Liver (tissue), 7 donors: ENCODE measurements at regions not wholly inside any gene's neighbourhood (a gene's known extent, or its start where the extent isn't known, plus 50 kb on each side); places are given as distances from the start of the nearest gene placed in this dataset.

Source experiments
- DNase-seq: peaks from one replicate; pipeline ENCODE4 v3.0.0-alpha.2; 2017; ENCODE audit warnings: low spot score
- H3K27ac ChIP-seq, 2 donors: one replicate each; pipeline ENCODE4 v1.7.0; 2013; ENCODE audit warnings: inconsistent platforms in 2 of 2, low read length in 2 of 2, control low read depth in 1 of 2, low read depth in 1 of 2, mild to moderate bottlenecking in 1 of 2
- H3K27me3 ChIP-seq, 4 donors: one replicate each; pipeline versions ENCODE4 v1.6.1 to v1.7.0; 2013; ENCODE audit warnings: low read length in 3 of 4, inconsistent platforms in 1 of 4, mild to moderate bottlenecking in 1 of 4, moderate library complexity in 1 of 4; ENCODE audit not compliant: control insufficient read depth in 4 of 4, insufficient read depth in 4 of 4
- H3K36me3 ChIP-seq, 4 donors: one replicate each; pipeline versions ENCODE4 v1.6.1 to v1.7.0; 2013; ENCODE audit warnings: low read length in 3 of 4, mild to moderate bottlenecking in 3 of 4, low read depth in 1 of 4, moderate library complexity in 1 of 4; ENCODE audit not compliant: control insufficient read depth in 4 of 4, insufficient read depth in 3 of 4
- H3K4me1 ChIP-seq, 4 donors: one replicate each; pipeline versions ENCODE4 v1.6.1 to v1.7.0; 2013; ENCODE audit warnings: low read length in 3 of 4, mild to moderate bottlenecking in 3 of 4, moderate library complexity in 1 of 4; ENCODE audit not compliant: control insufficient read depth in 4 of 4, insufficient read depth in 4 of 4
- H3K4me3 ChIP-seq, 3 donors: one replicate each; pipeline versions ENCODE4 v1.6.1 to v1.7.0; 2013; ENCODE audit warnings: low read length in 3 of 3, control low read depth in 1 of 3, low read depth in 1 of 3, mild to moderate bottlenecking in 1 of 3
- H3K9ac ChIP-seq, 2 donors: one replicate each; pipeline ENCODE4 v1.7.0; 2013; ENCODE audit warnings: low read length in 2 of 2, mild to moderate bottlenecking in 2 of 2, moderate library complexity in 2 of 2, control low read depth in 1 of 2, low read depth in 1 of 2
- H3K9me3 ChIP-seq, 4 donors: one replicate each; pipeline versions ENCODE4 v1.6.1 to v1.7.0; 2013; ENCODE audit warnings: low read length in 3 of 4; ENCODE audit not compliant: control insufficient read depth in 4 of 4
- EGR1 ChIP-seq, 2 donors: IDR thresholded peaks; 2 replicates each; pipeline ENCODE4 v1.6.1; 2016 to 2018; ENCODE audit warnings: antibody characterized with exemption in 2 of 2, low read depth in 2 of 2
- FOXA2 ChIP-seq: IDR thresholded peaks from 2 replicates; pipeline ENCODE4 v1.6.1; 2016; ENCODE audit warnings: antibody characterized with exemption
- GABPA ChIP-seq, 2 donors: IDR thresholded peaks in 1 of 2; conservative IDR thresholded peaks in 1 of 2; 2 replicates each; pipeline ENCODE4 v1.6.1; 2016; ENCODE audit warnings: antibody characterized with exemption in 2 of 2, mild to moderate bottlenecking in 1 of 2, moderate library complexity in 1 of 2
- HNF4A ChIP-seq, 2 donors: conservative IDR thresholded peaks; 2 replicates each; pipeline ENCODE4 v1.6.1; 2016; ENCODE audit warnings: antibody characterized with exemption in 2 of 2, mild to moderate bottlenecking in 2 of 2
- JUND ChIP-seq, 2 donors: IDR thresholded peaks; 2 replicates each; pipeline ENCODE4 v1.6.1; 2016; ENCODE audit warnings: antibody characterized with exemption in 2 of 2
- NR2F2 ChIP-seq: IDR thresholded peaks from 2 replicates; pipeline ENCODE4 v1.6.1; 2016; ENCODE audit warnings: antibody characterized with exemption
- REST ChIP-seq: IDR thresholded peaks from 2 replicates; pipeline ENCODE4 v1.6.1; 2016; ENCODE audit warnings: antibody characterized with exemption, mild to moderate bottlenecking
- SP1 ChIP-seq: IDR thresholded peaks from 2 replicates; pipeline ENCODE4 v1.6.1; 2018; ENCODE audit warnings: antibody characterized with exemption, mild to moderate bottlenecking
- TAF1 ChIP-seq: conservative IDR thresholded peaks from 2 replicates; pipeline ENCODE4 v1.6.1; 2016; ENCODE audit warnings: antibody characterized with exemption, mild to moderate bottlenecking
- YY1 ChIP-seq: IDR thresholded peaks from 2 replicates; pipeline ENCODE4 v1.6.1; 2016; ENCODE audit warnings: antibody characterized with exemption, mild to moderate bottlenecking
- ZBTB33 ChIP-seq: IDR thresholded peaks from 2 replicates; pipeline ENCODE4 v1.6.1; 2016; ENCODE audit warnings: antibody characterized with exemption
- WGBS: extraction: QIAGEN DNeasy Blood & Tissue Kit; methylation state at CpG from one replicate; pipeline ENCODE4 v1.1.7; 2013; 5-methylcytosine and 5-hydroxymethylcytosine counted together
- TF ChIP-seq, protein P1 (sequence below): IDR thresholded peaks from 2 replicates; pipeline ENCODE4 v1.6.1; 2016; ENCODE audit warnings: antibody characterized with exemption
- donor health status: healthy.
- donor health status: healthy.
- donor health status: healthy.
- donor health status: healthy.

- WGBS = 75% methylated on average over 2 of the region's 2 CpGs
- Histone ChIP-seq H3K36me3 (no peaks in the 10 kb centered on the region), H3K4me1 (no peaks in the 10 kb centered on the region), H3K27me3 (no peaks in the 10 kb centered on the region), H3K9ac (no peak overlapping the region), H3K4me3 (no peak overlapping the region), H3K27ac (no peak overlapping the region), H3K9me3 (no peaks in the 10 kb centered on the region)
- DNase-seq = no peak
- TF ChIP-seq EGR1 (IDR thresholded peaks at IDR 0.05; ENCODE audit: low read depth in 2 of 2) (no peak), SP1 (no peak), HNF4A (conservative IDR thresholded peaks at IDR 0.05) (no peak), NR2F2 (no peak), GABPA (IDR thresholded peaks at IDR 0.05 in 1 of 2, conservative IDR thresholded peaks at IDR 0.05 in 1 of 2) (no peak), TAF1 (no peak), REST (no peak), JUND (IDR thresholded peaks at IDR 0.05) (no peak), ZBTB33 (no peak), YY1 (no peak)
- TF ChIP-seq, protein P1, sequence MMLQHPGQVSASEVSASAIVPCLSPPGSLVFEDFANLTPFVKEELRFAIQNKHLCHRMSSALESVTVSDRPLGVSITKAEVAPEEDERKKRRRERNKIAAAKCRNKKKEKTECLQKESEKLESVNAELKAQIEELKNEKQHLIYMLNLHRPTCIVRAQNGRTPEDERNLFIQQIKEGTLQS = no peak
Observed at GRCh38 chr2:168311261-168311910, 64.0 kb upstream of the STK39 start.

DNA sequence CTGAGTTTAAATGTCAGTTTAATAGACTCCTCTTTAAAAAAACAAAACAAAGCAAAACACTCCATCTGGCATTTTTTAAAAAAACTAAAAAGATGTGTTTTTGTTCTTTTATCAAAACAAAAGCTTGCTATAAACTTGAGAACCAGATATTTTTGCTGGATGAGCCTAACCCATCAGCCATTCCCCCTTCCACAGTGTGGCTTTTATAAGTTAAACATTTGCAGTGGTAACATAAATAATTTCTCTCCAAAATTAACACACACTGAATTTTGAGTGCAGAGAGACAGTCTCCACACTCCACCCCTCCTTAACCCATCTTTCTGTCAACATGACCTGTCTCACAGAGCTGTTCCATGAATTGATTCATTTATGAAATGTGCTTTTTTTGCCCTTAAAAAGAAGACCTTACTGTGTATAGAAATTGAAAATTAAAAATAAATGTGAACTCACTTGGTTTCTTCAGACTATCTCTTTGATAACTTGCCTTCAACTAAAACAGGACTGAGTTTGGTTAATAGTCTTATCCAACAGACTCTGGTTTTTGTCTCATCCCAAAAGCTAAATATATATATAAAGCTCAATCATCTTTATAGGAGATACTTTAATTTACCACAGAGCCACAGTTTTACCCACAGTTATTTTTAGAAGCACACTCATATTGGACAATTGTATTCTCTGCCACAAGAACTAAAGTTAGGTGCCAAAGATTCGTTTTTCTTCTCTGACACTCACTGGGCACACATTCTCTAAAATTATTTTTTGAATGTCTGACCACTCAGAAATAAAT is 64.8 kb upstream of the STK39 start:
- 51% methylated on average over 1 of the region's 1 CpG for WGBS

More for the DNA sequence above, 64.8 kb upstream of the STK39 start:
- no peak for DNase-seq
- Histone ChIP-seq H3K9me3 (no peaks in the 10 kb centered on the region), H3K4me1 (no peaks in the 10 kb centered on the region), H3K36me3 (no peaks in the 10 kb centered on the region), H3K27me3 (no peaks in the 10 kb centered on the region), H3K4me3 (no peak overlapping the region), H3K27ac (no peak overlapping the region), H3K9ac (no peak overlapping the region)
- TF ChIP-seq EGR1 (IDR thresholded peaks at IDR 0.05; ENCODE audit: low read depth in 2 of 2) (no peak), ZBTB33 (no peak), FOXA2 (no peak), TAF1 (no peak), HNF4A (conservative IDR thresholded peaks at IDR 0.05) (no peak), GABPA (IDR thresholded peaks at IDR 0.05 in 1 of 2, conservative IDR thresholded peaks at IDR 0.05 in 1 of 2) (no peak)
